ENCODE measurements at regions not wholly inside any gene's neighbourhood (a gene's known extent, or its start where the extent isn't known, plus 50 kb on each side); places are given as distances from the start of the nearest gene placed in this dataset.

DNA sequence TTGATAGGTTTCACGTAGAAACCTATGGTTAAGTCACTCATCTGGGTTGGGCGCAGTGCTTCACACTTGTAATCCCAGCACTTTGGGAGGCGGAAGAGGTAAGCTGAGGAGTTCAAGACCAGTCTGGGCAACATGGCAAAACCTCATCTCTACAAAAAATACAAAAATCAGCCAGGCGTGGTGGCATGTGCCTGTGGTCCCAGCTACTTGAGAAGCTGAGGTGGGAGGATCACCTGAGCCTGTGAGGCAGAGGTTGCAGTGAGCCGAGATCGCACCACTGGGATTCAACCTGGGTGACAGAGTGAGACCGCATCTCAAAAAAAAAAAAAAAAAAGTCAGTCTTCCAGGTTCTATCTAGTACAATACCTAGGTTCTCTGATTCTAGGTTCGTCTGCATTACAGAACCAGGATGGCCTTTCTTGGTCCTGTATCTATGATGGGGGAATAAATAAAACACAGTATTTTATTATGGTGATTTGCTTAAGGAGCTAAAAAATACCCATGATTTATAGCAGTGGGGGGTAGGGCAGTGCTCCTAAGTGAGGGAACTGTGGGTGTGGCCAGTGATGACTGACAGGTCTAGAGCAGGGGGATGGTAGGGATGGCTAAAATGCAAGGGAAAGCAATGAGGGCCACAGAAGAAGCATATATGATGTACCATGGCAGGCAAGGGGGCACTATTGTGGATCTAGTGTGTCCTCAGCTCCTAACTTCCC is 65.5 kb upstream of the NUP160 start:
- Mint-ChIP-seq H3K4me1 (peaks cover 24% of the 10 kb centered on the region), H3K36me3 (ENCODE audit: low read depth) (no peaks in the 10 kb centered on the region), H3K27me3 (ENCODE audit: low read depth) (no peaks in the 10 kb centered on the region), H3K4me3 (no peak overlapping the region), H3K27ac (ENCODE audit: unreplicated experiment) (no peak overlapping the region), H3K9me3 (no peaks in the 10 kb centered on the region)
- DNase-seq (ENCODE audit: low read depth, low spot score): no peak
- TF ChIP-seq, protein P1, sequence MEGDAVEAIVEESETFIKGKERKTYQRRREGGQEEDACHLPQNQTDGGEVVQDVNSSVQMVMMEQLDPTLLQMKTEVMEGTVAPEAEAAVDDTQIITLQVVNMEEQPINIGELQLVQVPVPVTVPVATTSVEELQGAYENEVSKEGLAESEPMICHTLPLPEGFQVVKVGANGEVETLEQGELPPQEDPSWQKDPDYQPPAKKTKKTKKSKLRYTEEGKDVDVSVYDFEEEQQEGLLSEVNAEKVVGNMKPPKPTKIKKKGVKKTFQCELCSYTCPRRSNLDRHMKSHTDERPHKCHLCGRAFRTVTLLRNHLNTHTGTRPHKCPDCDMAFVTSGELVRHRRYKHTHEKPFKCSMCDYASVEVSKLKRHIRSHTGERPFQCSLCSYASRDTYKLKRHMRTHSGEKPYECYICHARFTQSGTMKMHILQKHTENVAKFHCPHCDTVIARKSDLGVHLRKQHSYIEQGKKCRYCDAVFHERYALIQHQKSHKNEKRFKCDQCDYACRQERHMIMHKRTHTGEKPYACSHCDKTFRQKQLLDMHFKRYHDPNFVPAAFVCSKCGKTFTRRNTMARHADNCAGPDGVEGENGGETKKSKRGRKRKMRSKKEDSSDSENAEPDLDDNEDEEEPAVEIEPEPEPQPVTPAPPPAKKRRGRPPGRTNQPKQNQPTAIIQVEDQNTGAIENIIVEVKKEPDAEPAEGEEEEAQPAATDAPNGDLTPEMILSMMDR (conservative IDR thresholded peaks at IDR 0.05): no peak

DNA sequence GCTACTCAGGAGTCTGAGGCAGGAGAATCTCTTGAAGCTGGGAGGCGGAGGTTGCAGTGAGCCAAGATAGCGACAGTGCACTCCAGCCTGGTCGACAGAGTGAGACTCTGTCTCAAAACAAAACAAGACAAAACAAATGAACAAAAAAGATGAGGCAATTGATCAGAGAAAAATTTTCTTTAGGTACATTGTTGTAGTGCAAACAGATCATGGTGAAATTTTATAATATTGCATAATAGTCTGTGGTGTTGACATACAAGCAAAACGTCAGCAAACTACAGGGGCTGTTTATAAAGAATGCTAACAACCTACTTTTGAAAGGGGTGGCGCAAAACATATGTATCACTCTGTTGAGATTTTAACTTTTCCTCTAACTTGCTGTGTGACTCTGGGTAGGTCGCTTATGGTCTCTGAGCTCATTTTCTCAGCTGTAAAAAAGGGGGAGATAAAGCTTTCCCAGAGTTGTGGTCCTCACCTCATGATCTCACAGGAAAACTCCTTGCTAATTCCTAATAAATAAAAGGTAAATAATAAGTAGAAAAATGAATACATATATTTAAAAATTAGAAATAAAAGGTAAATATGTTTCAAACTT is 64.8 kb upstream of the NUP160 start:
- H3K36me3 Mint-ChIP-seq (ENCODE audit: low read depth): no peaks in the 10 kb centered on the region
- peaks cover 18% of the 10 kb centered on the region for H3K4me1 Mint-ChIP-seq
- H3K27me3 Mint-ChIP-seq (ENCODE audit: low read depth): no peaks in the 10 kb centered on the region
- H3K4me3 Mint-ChIP-seq: no peak overlapping the region
- TF ChIP-seq, protein P1 (conservative IDR thresholded peaks at IDR 0.05): no peak
- H3K9me3 Mint-ChIP-seq: no peaks in the 10 kb centered on the region
- no peak overlapping the region for H3K27ac Mint-ChIP-seq (ENCODE audit: unreplicated experiment)
- no peak for DNase-seq (ENCODE audit: low read depth, low spot score)

- Mint-ChIP-seq H3K27ac (ENCODE audit: unreplicated experiment) (no peak overlapping the region), H3K4me1 (peaks cover 11% of the 10 kb centered on the region), H3K27me3 (ENCODE audit: low read depth) (no peaks in the 10 kb centered on the region), H3K36me3 (ENCODE audit: low read depth) (no peaks in the 10 kb centered on the region), H3K9me3 (no peaks in the 10 kb centered on the region), H3K4me3 (no peak overlapping the region)
- no peak for DNase-seq (ENCODE audit: low read depth, low spot score)
- TF ChIP-seq, protein P1 (conservative IDR thresholded peaks at IDR 0.05): no peak
Observed at GRCh38 chr11:47911149-47911548, 63.0 kb upstream of the NUP160 start.

DNA sequence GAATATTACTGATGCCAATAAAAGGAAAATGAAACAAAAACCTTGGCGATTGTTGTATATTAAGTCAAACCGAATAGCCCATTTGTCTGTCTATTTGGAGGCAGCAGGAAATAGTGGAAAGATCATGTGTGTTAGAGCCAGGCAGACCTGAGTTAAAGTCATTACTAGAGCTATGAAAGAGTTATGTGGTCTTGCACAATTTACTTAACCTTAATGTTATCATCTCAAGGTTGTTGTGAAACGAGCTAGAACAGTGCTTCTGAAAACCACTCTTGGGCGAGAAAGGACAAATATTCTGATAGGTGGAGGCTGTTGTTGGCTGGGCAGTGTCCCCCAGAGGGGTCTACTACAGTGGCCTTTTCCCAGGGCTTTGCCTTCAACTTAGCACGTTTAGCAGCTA is 60.0 kb upstream of the NUP160 start:
- H3K9me3 Mint-ChIP-seq: peaks cover 2% of the 10 kb centered on the region
- no peaks in the 10 kb centered on the region for H3K27me3 Mint-ChIP-seq (ENCODE audit: low read depth)
- no peak for DNase-seq (ENCODE audit: low read depth, low spot score)
- H3K36me3 Mint-ChIP-seq (ENCODE audit: low read depth): no peaks in the 10 kb centered on the region
- TF ChIP-seq, protein P1 (conservative IDR thresholded peaks at IDR 0.05): no peak
- H3K4me1 Mint-ChIP-seq: peaks cover 9% of the 10 kb centered on the region
- H3K27ac Mint-ChIP-seq (ENCODE audit: unreplicated experiment): no peak overlapping the region
- no peak overlapping the region for H3K4me3 Mint-ChIP-seq

DNA sequence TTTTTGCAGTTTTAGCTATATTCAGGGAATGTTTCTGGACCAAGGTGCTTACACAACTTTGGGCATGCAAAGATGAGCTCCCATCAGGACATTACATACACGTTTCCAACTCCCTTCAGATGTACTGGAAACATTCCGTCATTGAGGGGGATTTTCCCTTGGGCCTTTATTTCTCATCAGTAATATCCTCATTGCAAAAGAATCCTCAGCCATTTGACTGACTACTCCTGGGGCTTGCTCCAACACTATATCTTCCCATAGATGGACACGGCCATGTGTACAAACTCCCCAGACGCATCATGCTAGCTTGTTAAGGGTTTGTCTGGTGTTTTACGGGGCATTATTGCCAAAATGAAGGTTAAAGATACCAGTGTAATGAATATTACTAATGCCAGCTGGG is 59.3 kb upstream of the NUP160 start:
- TF ChIP-seq, protein P1 (conservative IDR thresholded peaks at IDR 0.05): no peak
- no peak overlapping the region for H3K27ac Mint-ChIP-seq (ENCODE audit: unreplicated experiment)
- H3K9me3 Mint-ChIP-seq: peaks cover 4% of the 10 kb centered on the region
- H3K36me3 Mint-ChIP-seq (ENCODE audit: low read depth): no peaks in the 10 kb centered on the region
- H3K27me3 Mint-ChIP-seq (ENCODE audit: low read depth): no peaks in the 10 kb centered on the region
- no peak for DNase-seq (ENCODE audit: low read depth, low spot score)
- no peak overlapping the region for H3K4me3 Mint-ChIP-seq
- H3K4me1 Mint-ChIP-seq: peaks cover 9% of the 10 kb centered on the region

Data from neural crest cell (in vitro differentiated cells).